ENCODE measurements at regions not wholly inside any gene's neighbourhood (a gene's known extent, or its start where the extent isn't known, plus 50 kb on each side); places are given as distances from the start of the nearest gene placed in this dataset.

DNA sequence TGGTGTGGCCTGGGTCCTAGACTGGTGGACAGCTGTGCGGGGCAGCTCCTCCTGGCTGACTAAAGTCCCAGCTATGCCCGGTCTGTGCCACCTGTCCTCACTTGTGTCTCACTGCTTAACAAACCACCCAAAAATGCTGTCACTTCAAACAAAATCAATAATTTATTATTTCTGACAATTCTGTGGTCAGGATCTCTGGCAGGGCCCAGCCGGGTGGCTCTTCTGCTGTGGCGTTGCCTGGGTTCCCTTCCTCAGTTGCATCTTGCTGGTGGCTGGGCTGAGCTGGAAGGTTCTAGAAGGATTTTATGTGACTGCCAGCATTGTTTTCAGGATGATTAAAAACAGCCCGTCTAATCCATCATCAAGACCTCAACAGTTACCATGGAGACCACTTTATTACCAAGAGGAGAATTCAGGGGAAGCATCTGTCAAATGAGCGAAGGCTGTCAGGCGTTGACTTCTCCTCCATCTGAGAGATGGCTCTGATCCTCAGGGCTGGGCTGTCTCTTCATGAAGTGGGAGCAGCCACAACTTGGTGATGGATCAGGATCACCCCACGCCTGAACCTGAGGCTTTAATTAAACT lies 280.6 kb upstream of the SFSWAP start:
- TF ChIP-seq, protein P1, sequence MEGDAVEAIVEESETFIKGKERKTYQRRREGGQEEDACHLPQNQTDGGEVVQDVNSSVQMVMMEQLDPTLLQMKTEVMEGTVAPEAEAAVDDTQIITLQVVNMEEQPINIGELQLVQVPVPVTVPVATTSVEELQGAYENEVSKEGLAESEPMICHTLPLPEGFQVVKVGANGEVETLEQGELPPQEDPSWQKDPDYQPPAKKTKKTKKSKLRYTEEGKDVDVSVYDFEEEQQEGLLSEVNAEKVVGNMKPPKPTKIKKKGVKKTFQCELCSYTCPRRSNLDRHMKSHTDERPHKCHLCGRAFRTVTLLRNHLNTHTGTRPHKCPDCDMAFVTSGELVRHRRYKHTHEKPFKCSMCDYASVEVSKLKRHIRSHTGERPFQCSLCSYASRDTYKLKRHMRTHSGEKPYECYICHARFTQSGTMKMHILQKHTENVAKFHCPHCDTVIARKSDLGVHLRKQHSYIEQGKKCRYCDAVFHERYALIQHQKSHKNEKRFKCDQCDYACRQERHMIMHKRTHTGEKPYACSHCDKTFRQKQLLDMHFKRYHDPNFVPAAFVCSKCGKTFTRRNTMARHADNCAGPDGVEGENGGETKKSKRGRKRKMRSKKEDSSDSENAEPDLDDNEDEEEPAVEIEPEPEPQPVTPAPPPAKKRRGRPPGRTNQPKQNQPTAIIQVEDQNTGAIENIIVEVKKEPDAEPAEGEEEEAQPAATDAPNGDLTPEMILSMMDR (IDR thresholded peaks at IDR 0.05): no peak
- TF ChIP-seq POLR2A (IDR thresholded peaks at IDR 0.05): no peak
